ENCODE measurements at regions not wholly inside any gene's neighbourhood (a gene's known extent, or its start where the extent isn't known, plus 50 kb on each side); places are given as distances from the start of the nearest gene placed in this dataset.
"Not testable (repeated sequence)": the region's sequence is repeated elsewhere in the genome, so short reads cannot be mapped to it uniquely, and the experiment has no call there.

DNA sequence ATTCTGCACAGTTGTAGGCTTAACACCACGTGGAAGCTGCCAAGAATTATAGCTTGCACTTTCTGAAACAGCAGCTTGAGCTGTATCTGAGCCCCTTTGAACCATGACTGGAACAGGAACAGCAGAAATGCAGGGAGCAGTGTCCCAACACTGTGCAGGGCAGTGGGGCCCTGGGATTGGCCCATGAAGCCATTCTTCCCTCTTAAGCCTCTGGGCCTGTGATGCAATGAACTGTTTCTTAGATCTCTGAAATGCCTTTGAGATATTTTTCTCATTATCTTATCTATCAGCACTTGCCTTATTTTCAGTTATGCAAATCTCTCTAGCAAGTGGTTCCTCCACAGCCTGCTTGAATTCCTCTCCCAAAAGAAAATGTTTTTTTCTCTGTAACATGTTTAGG lies 87.0 kb upstream of the MTAP start:
- intact Hi-C loops (cut with DNase I) = no loop called here
- ATAC-seq = no peak
- DNase-seq (ENCODE audit: missing footprints) = no peak

DNA sequence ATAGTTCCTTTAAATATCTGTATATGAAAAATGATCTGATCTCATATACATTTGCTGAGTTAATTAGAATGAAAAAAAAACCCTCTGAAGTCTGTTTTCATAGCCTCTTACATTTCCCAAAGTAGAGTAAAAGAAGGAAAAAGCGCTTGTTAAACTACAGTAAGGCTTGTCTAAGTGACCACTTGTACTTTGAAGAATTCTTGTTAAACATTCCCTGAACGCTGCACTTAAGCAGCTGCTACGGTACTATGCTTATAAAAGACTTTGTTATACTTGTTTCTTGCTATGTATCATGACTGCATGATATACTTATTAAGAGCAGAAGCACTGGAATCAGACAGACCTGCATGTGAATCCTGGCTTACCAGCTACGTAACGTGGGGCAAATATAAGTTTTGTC lies 81.7 kb upstream of the MTAP start:
- intact Hi-C loops (cut with DNase I) = no loop called here
- DNase-seq (ENCODE audit: missing footprints) (no peak), ATAC-seq (no peak)

DNA sequence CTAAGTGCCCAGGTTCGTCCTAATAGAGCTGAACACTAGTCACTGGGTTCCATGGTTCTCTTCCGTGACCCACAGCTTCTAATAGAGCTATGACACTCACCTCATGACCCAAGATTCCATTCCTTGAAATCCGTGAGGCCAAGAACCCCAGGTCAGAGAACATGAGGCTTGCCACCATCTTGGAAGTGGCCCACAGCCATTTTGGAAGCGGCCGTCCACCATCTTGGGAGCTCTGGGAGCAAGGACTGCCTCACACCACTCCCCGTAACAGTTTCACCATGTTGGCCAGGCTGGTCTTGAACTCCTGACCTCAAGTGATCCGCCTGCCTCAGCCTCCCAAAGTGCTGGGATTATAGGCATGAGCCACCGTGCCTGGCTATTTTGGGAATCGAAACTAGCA lies 75.0 kb upstream of the MTAP start:
- DNase-seq (ENCODE audit: missing footprints); ATAC-seq; intact Hi-C loops (cut with DNase I): not testable (repeated sequence)

DNA sequence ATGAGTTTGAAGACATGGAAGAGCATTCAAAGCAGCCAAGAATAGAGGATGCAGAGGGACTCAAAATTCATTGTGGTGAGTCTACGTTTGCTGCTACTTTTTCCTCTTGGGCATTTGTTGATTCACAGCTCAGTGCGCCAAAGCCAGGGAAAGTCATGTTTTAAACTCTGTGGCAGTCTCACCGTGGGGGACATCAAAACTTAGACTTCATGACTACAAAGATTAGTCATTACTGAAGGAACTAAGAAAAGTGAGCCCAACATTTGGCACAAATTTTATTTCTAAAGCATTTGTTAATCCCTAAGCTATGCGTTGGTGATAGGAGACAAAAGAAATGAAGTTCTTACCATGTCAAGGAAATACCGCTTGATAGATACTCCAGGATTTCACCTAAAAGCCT lies 73.7 kb upstream of the MTAP start:
- ATAC-seq (no peak), DNase-seq (ENCODE audit: missing footprints) (no peak)
- intact Hi-C loops (cut with DNase I) = no loop called here

DNA sequence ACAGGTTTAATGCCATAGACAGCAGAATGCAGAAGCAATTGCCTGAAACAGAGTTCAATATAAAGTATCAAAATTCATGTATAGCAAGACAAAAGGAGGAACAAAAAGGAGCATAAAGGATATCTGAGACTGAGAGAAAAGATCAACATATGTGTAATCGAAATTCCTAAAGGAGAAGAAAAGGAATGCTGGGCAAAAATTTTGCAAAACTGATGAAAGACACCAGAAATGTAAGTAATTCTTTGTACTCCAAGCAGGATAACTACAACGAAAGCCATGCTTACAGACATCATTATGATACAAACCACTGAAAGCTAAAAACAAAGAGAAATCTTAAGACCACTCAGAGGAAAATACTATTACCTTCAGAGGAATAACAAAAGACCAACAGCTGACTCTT lies 72.8 kb upstream of the MTAP start:
- no peak for ATAC-seq
- intact Hi-C loops (cut with DNase I) = no loop called here
- no peak for DNase-seq (ENCODE audit: missing footprints)

DNA sequence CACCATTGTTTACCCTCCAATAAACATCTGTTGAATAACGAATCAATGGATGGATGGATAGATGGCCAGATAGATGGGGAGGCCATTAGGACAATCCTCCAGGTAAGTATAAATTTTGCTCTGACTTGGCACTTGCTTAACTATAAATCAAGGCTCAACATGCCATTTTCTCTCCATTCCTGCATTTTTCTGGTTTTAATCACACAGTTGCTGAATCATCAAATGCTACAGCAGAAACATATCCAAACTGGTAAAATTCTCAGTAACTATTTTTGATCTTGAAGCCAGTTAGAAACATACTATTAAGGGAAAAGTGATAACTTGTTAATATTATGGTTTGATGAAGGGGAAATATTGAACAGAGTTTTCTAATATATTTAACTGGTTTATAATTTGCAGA lies 71.5 kb upstream of the MTAP start:
- ATAC-seq = no peak
- intact Hi-C loops (cut with DNase I) = no loop called here
- DNase-seq (ENCODE audit: missing footprints) = no peak

DNA sequence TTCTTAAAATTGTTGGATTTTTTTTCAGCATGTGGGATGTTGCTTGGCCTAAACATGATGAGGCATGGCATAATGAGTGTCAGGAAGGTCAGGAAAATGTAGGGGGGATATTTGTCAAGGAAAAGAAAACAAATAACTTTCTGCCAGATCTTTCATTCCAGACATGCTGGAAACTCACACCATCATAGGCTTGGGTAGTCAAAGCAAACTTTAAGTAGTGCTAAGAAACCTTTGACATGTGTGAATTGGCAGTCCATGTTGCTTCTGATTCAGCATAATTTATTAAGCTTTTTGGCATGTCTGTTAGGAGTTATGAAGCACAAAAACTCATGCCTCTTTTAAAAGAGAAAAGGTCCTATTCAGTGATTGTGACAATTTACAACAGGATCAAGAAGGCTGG lies 61.3 kb upstream of the MTAP start:
- DNase-seq (ENCODE audit: missing footprints) (no peak), ATAC-seq (no peak)
- intact Hi-C loops (cut with DNase I) = no loop called here

DNA sequence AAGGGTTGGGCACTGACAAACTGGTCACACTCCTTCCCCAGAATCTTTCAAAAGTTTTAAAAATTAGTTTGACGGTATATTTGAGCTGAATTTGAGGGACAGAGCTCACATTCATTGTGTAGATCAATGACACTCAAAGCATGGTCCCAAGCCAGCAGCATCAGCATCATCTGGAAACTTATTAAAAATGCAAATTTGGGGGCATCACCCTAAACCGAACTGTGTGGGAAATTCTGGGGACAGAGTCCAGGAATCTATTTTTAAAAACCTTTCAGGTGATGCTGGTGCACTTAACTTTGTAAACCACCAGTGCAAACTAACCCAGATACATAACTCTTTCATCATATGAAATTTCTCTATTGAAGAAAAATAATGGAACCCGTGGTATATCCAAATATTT lies 58.1 kb upstream of the MTAP start:
- intact Hi-C loops (cut with DNase I) = no loop called here
- ATAC-seq = no peak
- no peak for DNase-seq (ENCODE audit: missing footprints)

DNA sequence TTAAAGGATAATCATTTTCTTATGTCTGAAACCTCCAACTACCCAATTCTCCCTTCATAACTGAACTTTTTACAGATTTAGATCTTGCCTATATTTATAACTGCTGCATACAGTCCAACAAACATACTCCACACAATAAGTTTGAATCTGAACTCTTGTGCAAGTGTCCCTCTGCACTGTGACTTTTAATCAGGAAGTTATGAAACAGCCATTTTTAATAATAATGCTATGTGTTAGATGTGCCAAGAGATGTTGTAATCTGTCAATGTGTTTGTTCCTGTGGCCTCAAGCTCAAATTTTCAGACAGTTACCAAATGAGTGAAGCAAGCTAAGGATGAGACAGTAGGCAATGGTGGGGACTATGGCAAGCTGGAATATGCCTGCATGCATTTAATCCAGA lies 57.6 kb upstream of the MTAP start:
- intact Hi-C loops (cut with DNase I) = no loop called here
- DNase-seq (ENCODE audit: missing footprints) (no peak), ATAC-seq (peak; percentile 75)

DNA sequence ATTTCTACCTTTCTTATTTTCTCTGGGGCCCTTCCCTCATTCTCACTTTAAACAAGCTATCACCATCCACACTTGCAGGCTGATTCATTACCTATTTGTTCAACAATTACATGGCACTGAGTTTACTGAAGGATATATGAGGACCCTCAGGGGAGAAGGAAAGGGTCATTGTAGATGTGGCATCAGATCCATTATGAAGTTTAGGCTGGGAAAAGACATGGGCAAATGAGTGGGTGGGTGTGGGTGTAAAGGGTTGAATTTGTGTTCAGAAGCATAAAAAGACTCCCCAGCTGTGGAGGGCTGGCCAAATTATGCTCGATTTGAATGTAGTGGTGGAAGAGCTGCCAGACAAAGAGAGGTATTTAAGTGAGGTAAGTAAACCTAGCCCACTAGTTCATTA lies 55.9 kb upstream of the MTAP start:
- DNase-seq (ENCODE audit: missing footprints) (no peak), ATAC-seq (no peak)
- intact Hi-C loops (cut with DNase I) = no loop called here

DNA sequence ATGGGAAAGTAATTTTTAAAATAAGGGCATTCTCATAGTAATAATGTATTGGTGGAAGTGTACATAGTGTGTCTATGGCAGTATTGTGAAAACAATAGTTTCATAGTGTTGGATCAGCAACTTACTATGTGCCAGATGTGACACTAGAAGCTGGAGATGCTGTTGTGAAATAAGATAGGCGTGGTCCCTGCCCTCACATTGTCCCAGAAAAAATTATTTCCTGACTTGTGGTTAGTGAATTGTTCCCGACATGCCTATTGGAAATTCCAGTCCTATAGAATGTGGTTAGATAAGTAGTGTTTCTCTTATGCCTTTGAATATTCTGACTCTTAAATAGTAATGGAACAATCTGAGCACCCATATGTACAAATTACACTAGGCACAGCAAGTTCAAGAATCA lies 55.3 kb upstream of the MTAP start:
- ATAC-seq (no peak), DNase-seq (ENCODE audit: missing footprints) (no peak)
- intact Hi-C loops (cut with DNase I) = no loop called here

DNA sequence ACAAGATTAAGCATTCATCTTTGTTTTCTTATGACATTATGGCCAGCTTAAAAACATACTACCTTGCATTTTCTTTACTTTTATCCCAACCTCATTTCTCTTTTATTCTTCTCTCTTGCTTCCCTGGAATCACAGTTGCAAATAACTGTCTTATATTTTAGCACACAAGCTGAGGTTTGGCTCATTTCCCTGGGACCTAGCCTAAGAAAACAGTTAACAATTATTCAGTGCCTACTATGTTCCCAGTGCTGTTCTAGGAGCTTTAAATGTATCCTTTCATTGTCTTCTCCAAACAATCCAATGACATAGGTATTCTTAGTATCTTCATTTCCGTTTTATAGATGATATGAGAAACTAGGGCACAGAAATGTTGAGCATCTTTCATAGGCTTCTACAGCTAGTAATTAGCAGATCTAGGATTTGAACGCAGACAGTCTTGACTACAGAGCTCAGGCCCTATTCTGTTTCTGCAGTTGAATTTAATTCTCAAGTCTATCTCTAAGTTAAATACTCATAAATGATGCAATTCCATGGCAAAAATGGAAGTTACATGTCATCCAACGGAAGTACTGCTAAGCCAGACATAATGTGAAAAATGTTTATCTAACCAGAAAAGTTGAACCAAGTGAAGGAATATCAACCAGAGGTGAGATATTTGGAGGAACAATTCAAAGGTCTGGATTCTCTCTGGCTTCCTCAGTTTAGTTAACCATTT lies 52.3 kb upstream of the MTAP start:
- no peak for DNase-seq (ENCODE audit: missing footprints)

DNA sequence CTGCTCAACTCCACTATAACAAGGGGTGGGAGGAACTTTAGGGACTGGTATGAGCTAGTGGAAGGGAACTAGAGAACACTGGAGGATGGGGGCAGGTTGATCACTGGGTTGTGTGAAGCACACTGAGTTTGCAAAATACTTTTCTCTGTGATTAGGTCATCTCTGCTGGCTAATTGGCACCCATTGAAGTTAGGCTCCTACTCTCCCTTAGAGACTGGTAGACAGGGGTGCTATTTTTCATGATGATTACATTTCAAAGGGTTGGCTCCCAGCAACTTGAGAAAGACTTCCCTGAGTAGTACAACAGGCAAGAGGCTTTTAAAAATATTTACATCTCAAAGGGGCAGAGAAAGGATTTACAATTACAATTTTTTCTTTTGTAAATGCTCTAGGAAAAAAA lies 50.4 kb upstream of the MTAP start:
- DNase-seq (ENCODE audit: missing footprints) (no peak), ATAC-seq (no peak)
- intact Hi-C loops (cut with DNase I) = no loop called here

More for the DNA sequence above, 52.3 kb upstream of the MTAP start:
- ATAC-seq = no peak
- intact Hi-C loops (cut with DNase I) = no loop called here

Measured in Right ventricle myocardium inferior (tissue), 1 donor.